ENCODE measurements at regions not wholly inside any gene's neighbourhood (a gene's known extent, or its start where the extent isn't known, plus 50 kb on each side); places are given as distances from the start of the nearest gene placed in this dataset.

GRCh38 chr5:11958321-11958720 lies 54.1 kb upstream of the CTNND2 start:
- H3K27me3 ChIP-seq (replicated peaks in 2 of 5; ENCODE audit: control insufficient read depth in 4 of 5, insufficient read depth in 5 of 5, low read length in 4 of 5), result no peaks in the 10 kb centered on the region
- no peak overlapping the region for H3K4me3 ChIP-seq (ENCODE audit: control insufficient read depth in 1 of 7, extremely low read depth in 1 of 7, insufficient read depth in 4 of 7, low read depth in 2 of 7, low read length in 6 of 7)
- no peaks in the 10 kb centered on the region for H3K4me1 ChIP-seq (ENCODE audit: control extremely low read depth in 1 of 4, control insufficient read depth in 4 of 4, insufficient read depth in 4 of 4, low read length in 3 of 4)
- no peaks in the 10 kb centered on the region for H3K36me3 ChIP-seq (ENCODE audit: control insufficient read depth in 4 of 4, insufficient read depth in 4 of 4, low read length in 3 of 4)
- DNase-seq, result no peak
- CTCF ChIA-PET, result interaction anchor here (0.6 kb wide), 1 partner anchor 427 kb away, joined by 4 read pairs; no protein-coding TSS in a partner anchor
- no peak overlapping the region for H3K27ac ChIP-seq (ENCODE audit: insufficient read depth in 1 of 2, low read depth in 1 of 2, low read length in 2 of 2, poor library complexity in 1 of 2, severe bottlenecking in 2 of 2)
- WGBS (ENCODE audit: insufficient coverage), result 67% methylated on average over 1 of the region's 2 CpGs
- no peaks in the 10 kb centered on the region for H3K9me3 ChIP-seq (ENCODE audit: control extremely low read depth in 1 of 5, control insufficient read depth in 4 of 5, insufficient read depth in 2 of 5, low read depth in 1 of 5, low read length in 4 of 5)
- POLR2A ChIA-PET, result no interaction called here

- no peaks in the 10 kb centered on the region for H3K9me3 ChIP-seq (ENCODE audit: control extremely low read depth in 1 of 5, control insufficient read depth in 4 of 5, insufficient read depth in 2 of 5, low read depth in 1 of 5, low read length in 4 of 5)
- CTCF ChIA-PET, result no interaction called here
- DNase-seq, result no peak
- POLR2A ChIA-PET, result no interaction called here
- no peak overlapping the region for H3K27ac ChIP-seq (ENCODE audit: insufficient read depth in 1 of 2, low read depth in 1 of 2, low read length in 2 of 2, poor library complexity in 1 of 2, severe bottlenecking in 2 of 2)
- H3K4me3 ChIP-seq (ENCODE audit: control insufficient read depth in 1 of 7, extremely low read depth in 1 of 7, insufficient read depth in 4 of 7, low read depth in 2 of 7, low read length in 6 of 7), result no peak overlapping the region
- H3K27me3 ChIP-seq (replicated peaks in 2 of 5; ENCODE audit: control insufficient read depth in 4 of 5, insufficient read depth in 5 of 5, low read length in 4 of 5), result no peaks in the 10 kb centered on the region
- no peaks in the 10 kb centered on the region for H3K36me3 ChIP-seq (ENCODE audit: control insufficient read depth in 4 of 4, insufficient read depth in 4 of 4, low read length in 3 of 4)
- no peaks in the 10 kb centered on the region for H3K4me1 ChIP-seq (ENCODE audit: control extremely low read depth in 1 of 4, control insufficient read depth in 4 of 4, insufficient read depth in 4 of 4, low read length in 3 of 4)
Measured at GRCh38 chr5:11955331-11955730, 51.1 kb upstream of the CTNND2 start.

Data from common myeloid progenitor, CD34-positive (primary cell).